GM18502 (cell line): ENCODE measurements at regions not wholly inside any gene's neighbourhood (a gene's known extent, or its start where the extent isn't known, plus 50 kb on each side); places are given as distances from the start of the nearest gene placed in this dataset.
"Not testable (repeated sequence)": the region's sequence is repeated elsewhere in the genome, so short reads cannot be mapped to it uniquely, and the experiment has no call there.

Experiments used
- ATAC-seq: cut with Tn5 transposase; IDR thresholded peaks from one replicate; pipeline ENCODE4 v1.9.1; 2021; ENCODE audit warnings: mild to moderate bottlenecking; ENCODE audit not compliant: unreplicated experiment, poor library complexity

DNA sequence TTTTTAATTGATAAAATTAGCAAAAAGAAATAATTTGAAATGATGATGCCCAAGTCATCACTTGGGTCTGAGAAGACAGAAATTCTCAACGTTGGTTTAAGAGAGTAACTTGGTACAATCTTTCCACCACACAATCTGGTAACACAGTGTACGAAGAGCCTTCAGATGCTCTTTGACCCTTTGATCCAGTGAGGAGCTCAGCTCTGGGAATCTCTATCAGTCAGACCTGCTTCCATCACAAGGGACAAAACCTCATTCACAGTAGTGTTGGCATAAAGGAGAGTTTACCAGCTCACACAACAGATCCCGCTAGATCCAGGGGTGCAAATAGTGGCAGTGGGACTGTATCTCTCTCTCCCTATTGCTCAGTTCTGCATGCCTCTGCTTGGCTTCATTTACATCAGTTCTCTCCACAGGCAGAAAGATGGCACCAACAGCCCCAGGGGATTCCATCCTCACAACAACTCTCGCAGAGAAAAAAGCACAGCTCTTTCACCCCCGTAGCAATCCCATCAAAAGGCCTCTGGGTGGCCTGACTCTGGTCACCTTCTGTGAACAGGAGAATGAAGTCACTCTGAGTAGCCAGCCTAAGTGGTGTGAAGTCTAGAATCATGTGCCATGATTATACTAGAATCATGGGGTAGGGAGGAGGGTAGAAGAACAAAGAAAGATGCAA is 119.7 kb downstream of the ZNF281 start:
- no peak for ATAC-seq

DNA sequence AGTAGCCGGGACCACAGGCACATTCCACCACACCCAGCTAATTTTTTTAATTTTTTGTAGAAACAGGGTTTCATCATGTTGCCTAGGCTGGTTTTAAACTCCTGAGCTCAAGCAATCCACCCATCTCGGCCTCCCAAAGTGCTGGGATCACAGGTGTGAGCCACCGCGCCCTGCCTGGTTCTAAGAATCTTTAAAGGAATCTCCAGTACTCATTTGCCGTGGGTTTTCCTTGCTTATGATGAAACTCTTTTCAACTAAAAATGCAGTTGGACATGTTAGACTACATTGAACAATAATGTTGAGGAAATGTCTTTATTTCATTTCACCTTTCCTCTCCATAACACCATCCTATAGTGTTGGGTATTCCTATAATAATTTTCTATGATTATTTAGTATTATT is 121.6 kb downstream of the ZNF281 start:
- ATAC-seq: no peak

DNA sequence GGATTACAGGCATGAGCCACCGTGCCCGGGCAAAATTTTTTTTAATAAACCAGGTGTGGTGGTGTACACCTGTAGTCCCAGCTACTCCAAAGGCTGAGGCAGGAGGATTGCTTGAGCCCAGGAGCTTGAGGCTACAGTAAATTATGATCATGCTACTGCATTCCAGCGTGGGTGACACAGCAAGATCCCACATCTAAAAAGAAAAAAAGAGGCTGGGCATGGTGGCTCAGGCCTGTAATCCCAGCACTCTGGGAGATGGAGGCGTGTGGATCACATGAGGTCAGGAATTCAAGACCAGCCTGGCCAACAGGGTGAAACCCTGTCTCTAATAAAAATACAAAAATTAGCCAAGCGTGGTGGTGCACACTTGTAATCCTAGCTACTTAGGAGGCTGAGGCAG is 125.6 kb downstream of the ZNF281 start:
- not testable (repeated sequence) for ATAC-seq

DNA sequence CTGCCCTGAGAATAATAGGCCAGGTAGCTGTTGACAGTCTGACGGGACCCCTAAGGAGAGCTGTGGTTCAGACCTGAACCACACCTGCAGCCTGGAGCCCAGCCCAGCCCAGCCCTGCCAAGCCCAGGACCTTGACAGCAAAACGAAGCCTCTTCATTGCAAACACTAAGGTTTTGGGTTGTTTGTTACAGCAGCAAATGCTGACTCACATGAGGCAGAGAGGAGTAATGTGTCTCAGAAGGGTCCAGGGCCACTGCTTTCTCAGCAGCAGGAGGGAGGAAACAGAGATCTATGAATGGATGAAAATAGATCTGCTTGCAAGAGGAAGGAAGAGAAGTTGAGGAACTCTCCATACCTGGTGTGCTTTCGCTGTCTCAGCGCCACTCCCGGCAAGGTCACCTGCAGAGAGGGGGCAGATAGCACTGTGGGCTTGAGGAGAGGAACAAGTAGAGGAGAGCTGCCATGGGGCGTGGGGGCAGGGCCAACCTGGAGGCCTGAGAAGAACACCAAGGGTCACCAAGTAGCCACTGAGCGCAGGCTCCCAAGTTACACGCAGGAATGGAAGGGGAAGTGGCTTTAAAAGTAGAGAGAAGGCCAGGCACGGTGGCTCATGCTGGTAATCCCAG is 127.2 kb downstream of the ZNF281 start:
- ATAC-seq: no peak

DNA sequence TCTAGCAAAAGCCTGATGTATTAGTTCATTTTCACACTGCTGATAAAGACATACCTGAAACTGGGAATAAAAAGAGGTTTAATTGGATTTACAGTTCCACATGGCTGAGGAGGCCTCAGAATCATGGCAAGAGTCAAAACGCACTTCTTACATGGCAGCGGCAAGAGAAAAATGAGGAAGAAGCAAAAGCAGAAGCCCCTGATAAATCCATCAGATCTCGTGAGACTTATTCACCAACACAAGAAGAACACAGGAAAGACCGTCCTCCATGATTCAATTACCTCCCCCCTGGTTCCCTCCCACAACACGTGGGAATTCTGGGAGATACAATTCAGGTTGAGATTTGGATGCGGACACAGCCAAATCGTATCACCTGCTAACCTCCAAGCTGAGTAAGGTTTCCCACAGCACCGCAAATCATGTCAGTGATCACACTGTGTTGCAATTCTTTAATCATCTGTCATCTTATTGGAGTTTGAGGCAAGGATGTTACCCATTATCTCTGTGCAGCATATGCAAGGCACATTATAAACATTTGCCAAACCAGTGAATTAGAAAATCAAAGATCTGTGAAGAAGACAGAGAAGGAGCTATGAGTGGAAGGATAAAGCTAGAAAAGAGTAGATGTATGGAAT is 128.5 kb downstream of the ZNF281 start:
- ATAC-seq: no peak

DNA sequence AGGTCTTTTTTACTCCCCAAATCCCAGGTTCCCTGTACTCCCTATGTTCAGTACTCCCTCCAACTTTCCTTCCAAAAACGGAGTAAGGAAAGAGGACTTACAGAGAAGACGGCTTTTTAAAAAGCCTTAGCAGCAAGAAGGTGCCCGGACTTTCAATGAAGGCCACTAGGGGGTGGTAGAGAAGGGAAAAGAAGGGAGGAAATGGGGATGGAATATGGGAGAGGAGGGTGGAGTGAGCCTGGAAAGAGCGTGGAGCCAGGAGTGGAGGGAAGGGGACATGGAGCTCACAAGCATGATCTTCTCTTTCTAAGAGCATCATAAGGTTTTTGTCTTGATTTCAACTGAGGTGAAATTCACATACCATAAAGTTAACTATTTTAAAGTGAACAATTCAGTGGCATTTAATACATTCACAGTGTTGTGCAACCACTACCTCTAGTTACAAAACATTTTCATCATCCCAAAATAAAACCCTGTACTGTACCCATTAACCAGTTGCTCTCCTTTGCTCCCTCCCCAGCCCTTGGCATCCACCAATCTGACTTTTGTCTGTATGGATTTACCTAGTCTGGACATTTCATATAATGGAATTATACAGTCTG is 129.9 kb downstream of the ZNF281 start:
- ATAC-seq: no peak

DNA sequence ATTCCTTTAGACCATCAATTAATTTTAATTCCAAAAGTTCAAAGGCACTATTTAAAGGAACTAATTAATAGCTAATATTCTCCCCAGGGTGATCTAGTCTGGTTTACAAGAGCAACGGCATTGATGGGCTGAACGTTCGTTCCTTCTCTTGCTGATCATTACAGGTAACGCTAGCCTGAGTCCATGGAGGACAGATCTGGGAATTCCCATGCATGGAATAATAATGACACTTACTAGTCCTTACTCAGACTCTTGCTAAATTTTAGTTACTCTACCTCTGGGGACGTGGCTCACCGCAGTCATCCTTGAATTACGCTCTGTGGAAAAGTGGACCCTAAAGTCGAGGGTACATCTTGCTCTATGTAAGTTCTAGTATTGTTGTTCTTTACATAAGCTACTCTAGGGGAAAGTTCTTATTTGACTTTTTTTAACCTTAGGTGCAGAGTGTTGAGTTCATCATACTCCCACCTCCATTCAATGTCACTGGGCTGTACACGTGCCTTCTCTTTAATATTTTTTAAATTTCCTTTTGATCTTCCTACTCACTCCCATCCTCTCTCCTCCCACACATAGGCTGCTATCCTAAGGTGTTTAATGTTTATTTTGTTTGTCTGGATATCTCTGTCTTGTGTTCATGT is 133.9 kb downstream of the ZNF281 start:
- no peak for ATAC-seq

DNA sequence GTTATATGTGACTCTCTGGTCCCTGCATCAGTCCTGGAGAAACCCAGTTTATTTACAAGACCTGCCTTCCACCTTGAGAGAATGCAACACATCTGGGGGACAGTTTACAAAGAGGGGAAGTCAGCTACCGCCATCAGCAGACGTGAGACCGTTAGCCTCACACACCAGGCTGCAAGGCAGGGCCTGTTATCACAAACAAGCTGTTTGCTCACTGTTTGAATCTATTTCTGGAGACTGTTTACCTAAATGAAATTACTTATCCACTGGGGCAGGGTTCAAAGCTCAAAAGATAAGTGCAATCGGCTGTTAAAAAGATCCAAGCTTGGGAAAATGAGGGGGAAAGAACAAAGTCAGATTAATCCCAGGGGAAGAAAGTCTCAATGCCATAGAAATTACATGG is 134.4 kb downstream of the ZNF281 start:
- ATAC-seq: no peak

DNA sequence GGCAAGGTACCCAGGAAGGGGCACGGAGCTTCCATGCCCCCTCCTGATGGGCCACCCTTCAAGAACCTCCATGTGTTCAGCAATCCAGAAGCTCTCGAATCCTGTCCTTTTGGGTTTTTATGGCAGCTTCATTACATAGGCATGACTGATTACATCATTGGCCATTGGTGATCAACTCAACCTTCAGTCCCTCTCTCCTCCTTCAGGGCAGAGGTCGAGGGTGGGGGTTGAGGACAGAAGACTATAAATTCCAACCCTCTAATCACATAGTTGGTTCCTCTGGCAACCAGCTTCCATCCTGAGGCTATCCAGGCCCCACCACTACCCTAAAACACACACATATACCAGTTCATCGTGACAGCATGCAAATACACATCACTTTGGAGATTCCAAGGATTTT is 135.7 kb downstream of the ZNF281 start:
- no peak for ATAC-seq

DNA sequence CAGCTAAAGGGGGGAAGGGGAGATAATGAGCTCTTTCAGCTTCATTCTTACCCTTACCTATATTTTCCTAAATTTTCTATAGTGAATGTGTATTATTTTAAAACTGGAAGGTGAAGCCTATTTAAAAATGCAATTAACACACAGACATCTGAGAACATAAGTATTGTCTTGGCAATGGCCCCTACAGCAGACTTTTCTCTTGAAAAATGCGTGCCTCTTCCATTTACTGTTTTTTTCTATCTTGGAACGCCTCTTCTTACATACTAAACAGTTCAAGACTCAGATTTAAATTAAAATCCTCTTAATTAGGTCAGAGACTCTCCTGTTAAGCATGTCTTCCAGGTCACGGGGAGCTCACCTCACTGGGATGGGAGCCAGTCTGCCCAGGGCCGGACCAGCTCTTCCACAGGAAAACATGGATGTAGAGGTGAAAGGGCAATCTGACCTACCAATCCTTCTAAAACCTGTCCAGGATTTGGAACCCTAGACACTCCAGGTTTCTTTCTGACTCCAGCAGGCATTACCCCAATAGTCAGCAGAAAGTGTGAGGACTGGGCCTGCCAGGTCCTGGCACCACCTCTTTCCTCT is 137.3 kb downstream of the ZNF281 start:
- ATAC-seq: no peak

DNA sequence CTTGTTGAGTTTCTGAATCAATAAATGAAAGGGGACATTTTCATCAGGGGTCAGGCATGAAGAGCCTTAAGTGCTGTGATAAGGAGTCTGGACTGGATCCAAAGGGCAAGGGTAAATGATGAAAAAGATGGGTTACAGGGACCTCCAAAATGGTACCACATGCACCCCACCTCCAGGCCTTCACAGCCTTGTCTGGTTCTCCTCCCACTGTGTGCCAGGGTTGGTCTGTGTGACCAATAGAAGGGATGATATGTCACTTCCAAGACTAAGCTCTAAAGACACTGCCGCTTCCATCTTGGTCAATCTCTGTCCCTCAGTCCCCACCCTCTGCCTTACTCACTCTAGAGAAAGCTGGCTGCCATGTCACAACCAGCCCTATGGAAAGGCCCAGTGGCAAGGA is 140.6 kb downstream of the ZNF281 start:
- no peak for ATAC-seq

DNA sequence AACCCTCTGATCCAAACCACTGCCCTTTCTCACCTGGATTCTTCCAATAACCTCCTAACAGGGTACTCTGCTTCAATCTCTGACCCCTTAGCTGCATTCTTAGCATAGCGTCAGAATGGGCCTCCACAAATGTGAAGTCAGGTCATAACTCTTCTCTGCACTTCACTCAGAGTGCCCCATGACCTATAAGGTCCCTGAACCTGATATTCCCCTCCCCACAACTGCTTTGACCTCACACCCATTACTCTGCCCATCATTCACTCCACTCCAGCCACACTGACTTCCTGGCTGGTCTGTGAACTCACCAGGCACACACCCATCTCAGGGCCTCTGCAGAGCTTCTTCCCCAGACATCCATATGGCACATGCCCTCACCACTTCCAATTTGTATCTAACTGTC is 141.9 kb downstream of the ZNF281 start:
- no peak for ATAC-seq

DNA sequence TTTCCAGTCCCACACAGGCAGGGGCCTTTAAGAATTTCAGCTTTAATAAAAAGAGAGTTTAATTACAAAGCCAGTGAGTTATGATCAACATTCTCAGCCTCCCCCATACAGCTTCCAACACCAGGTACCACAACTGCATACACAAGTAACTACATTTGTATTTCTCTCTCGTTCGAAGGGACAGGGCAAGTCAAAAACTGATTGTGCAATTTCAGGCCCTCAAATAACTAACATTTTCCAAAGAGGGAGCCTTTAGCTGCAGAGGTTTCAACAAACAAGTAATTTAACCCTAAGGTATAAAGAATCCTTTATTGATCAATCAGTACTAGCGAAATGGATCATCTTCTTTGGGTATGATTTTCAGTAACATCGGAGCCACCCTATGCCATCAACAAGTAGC is 142.4 kb downstream of the ZNF281 start:
- ATAC-seq: no peak

DNA sequence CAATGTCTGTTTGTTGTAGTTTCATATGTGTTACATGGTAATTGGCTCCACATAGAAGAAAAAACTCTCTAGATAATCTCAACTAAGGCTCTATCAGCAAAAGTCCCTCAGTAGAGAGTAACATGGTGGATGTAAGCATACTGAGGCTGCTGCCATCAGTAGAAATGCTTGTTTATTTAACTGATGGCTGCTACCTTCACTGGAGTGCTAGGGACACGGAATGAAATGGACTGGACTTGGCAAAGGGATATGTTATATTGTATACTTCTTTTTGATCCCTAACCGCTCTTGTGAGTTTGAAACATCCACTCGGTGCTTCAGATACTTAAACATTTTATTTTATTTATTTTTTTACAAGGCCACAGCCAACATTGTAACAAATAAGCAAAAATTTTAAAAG is 143.0 kb downstream of the ZNF281 start:
- no peak for ATAC-seq

DNA sequence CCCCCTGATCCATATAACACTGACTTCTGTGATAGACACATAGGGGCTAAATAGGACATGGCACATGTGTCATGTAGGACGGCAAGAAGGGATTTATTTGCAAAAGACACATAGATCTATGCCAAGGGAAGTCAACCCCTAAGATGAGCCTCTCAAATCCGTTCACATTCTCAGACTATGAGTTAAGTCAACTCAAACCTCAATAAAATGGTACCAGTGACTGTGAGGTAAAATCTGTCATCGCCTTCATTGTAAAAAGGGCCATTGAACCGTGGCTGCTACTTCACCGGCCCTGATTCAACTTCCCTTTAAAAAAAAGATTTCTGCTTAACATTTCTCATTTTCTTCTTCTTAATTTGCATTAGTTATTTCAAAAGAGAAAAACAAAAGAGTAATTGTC is 144.0 kb downstream of the ZNF281 start:
- ATAC-seq: no peak

DNA sequence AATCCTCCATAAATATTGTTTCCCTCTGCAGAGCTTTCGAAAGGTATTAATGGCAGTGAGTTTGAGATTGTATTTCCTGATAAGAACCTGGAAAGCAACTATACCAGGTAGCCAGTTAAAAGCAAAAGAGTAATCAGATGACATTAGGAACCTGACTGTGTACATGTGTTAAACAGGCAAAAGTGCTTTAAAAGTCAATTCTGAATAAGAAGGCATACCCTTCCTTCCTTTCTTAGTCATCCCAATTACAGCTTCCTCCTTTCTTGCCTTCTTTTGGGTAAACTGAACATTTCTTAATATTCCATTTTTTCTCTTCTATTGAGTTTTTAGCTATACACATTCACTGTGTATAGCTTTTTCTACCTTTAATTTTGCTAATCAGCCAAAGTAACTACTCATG is 144.7 kb downstream of the ZNF281 start:
- no peak for ATAC-seq

DNA sequence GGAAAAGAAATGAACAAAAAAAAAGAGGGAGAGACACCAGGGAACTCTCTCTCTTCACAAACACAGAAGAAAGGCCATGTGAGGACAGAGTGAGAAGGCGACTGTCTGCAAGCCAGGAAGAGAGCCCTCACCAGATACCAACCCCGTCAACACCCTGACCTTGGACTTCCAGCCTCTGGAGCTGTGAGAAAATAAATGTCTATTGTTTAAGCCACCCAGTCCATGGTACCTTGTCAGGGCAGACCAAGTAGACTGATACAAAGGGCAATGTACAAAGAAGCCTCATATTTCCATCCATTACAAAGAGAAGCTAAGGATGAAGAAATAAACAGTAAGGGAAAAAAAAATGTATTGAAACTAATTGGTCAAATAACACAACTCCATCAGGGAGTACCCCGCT is 146.6 kb downstream of the ZNF281 start:
- ATAC-seq: no peak

DNA sequence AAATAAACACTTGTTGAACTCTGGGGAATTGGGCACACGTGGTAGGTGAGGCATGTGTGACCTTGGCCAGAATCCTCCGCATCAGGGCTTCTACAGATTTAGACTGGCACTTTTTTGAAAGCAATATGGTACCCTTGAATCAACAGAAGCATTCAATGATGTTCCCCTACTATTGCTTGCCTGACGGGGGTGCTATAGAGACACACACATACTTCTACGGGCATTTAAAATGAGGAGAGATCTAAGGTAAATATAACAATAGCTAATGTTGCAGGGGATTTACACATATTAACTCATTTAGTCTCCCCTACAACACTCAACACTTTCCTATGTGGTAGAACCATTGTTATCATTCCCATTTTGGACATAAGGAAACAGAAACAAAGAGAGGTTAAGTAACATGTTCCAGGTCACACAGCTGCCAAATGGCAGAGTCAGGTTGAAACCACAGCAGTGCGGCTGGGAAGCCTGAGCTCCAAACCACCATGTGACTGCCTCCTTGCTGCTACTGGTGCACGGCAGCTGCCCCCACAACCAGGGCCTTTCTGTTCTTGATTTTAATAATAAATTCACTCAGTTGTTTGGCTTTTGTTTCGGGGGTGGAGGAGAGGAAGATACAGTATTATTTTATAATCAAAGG is 147.4 kb downstream of the ZNF281 start:
- peak; percentile 94 for ATAC-seq

DNA sequence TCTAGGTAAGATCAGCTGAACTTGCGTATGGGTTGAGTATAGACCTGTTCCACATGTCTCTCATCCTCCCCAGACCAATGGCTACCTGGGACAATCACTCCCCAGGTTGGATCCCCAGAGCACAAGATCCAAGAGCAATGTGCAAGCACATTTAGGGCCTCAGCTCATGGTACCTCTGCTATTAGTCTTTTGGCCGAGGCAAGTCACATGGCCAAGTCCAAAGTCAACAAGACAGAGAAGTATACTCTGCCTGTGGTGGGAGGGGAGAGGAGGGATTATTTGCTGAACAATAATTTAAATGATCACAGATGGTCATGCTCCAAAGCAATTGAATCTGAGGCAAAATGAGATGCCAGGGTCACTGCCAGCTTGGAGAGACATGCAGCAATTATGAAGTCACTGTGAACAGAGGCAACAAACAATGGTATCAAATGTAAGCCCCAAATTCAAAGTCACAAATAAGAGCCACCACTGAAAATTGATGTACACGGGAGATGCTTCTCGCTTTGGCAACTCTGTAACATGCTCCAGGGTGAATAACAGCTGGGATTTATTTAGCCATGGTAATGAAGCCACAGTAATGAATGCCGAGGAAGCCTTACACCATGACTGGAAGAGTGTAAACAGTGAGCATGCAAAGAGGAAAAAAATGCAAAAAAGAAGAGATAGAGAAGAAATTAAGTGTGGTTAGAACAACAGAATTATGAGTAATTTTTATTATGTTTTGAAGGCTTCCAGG is 149.1 kb downstream of the ZNF281 start:
- no peak for ATAC-seq
